Cardiac fibroblast (primary cell): ENCODE measurements at regions not wholly inside any gene's neighbourhood (a gene's known extent, or its start where the extent isn't known, plus 50 kb on each side); places are given as distances from the start of the nearest gene placed in this dataset.

Source experiments
- DNase-seq, 2 donors: peaks; one replicate each; pipeline versions ENCODE4 v3.0.0 to v3.0.0-alpha.2; 2010; ENCODE audit warnings: low read depth in 2 of 2
- H3K4me3 ChIP-seq, 2 donors: replicated peaks in 1 of 2; 1 replicate in 1 of 2; 2 replicates in 1 of 2; pipeline ENCODE4 v1.5.1; 2011; ENCODE audit warnings: low read depth in 2 of 2, low read length in 2 of 2, mild to moderate bottlenecking in 2 of 2, moderate library complexity in 1 of 2
- CTCF ChIP-seq: IDR thresholded peaks from one replicate; pipeline ENCODE4 v1.5.1; 2011; ENCODE audit warnings: low read depth, mild to moderate bottlenecking, low read length, inconsistent platforms

DNA sequence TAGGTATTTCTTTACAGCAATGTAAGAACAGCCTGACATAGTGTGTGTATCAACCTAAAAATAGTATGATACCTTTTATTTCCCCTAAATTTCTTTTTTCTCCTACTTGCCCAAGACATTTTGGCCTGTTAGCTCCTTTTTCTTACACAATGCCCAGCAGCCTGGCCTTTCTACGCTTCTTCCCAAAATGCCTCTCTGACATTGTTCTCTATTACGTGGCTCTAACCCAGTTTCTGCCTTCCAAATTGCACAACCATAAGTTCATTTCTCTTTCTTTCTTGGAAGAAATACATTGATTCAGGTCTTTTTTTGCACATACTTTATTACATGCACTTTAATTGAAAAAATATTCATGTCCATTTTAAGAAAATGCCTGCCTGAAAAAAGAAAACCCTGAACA, 408.2 kb downstream of the PRR16 start:
- no peak for TF ChIP-seq CTCF
- DNase-seq = peak in 1 of 2 donors; percentile 0
- H3K4me3 ChIP-seq = no peak overlapping the region

- DNase-seq = peak in 1 of 2 donors; percentile 4
- no peak overlapping the region for H3K4me3 ChIP-seq
- TF ChIP-seq CTCF = no peak
These were observed 409.0 kb downstream of the PRR16 start for GRCh38 chr5:120873083-120873482.

- no peak overlapping the region for H3K4me3 ChIP-seq
- TF ChIP-seq CTCF = no peak
- no peak for DNase-seq
These were observed 410.2 kb downstream of the PRR16 start for GRCh38 chr5:120874081-120874862.

DNA sequence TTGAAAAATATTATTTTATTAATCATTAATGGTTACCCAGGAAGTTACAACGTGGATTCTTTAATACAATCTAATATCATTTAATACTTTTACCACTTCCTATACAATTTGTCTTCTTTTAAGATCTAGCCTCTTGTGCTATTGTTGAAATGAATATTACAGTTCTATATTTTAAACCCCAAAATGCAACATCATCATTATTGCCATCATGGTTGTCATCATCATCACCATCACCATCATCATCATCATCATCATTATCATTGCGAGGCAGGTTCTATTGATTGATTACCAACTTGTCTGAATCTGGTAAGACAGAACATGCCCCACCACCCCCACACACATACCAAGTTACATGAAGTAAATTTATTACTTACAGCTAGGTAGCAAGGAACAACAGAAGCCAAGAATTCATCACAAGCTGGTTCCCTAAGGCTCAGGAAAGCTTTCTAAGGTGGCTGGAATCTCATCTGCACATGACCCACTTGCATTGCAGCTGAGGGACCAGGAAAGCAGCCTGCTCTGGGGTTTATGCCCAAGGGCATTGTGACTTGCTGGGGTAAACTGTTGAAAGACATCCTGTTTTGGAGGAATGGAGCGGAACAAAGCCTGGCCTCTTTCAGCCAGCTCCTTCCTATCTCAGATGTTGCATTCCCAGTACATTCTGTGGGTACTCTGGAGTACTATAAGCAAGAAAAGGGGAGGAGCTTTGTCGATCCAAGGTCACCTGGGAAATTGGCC, 418.1 kb downstream of the PRR16 start:
- no peak for TF ChIP-seq CTCF
- DNase-seq = no peak
- H3K4me3 ChIP-seq = no peak overlapping the region

GRCh38 chr5:120886351-120886860, 422.3 kb downstream of the PRR16 start:
- no peak overlapping the region for H3K4me3 ChIP-seq
- no peak for TF ChIP-seq CTCF
- DNase-seq = no peak

DNA sequence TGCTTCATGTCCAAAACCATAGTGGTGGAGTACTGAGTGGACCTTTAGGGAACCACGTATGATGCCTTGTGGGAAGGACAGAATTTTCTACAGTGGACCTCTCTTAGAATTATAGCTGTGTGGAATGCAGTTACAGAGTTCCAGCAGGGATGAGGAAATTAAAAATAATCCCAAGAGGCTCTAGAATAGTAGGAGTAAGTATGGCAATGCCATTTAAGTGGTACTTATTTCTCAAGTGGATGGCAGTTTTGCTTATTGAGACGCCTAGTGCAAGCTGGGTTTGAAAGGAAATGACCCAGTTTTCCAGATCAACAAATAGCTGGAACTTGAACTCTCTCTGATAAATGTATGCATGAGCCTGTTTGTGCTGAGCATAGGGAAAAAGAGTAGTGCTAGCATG, 431.6 kb downstream of the PRR16 start:
- no peak for TF ChIP-seq CTCF

More for the DNA sequence above, 431.6 kb downstream of the PRR16 start:
- no peak overlapping the region for H3K4me3 ChIP-seq
- no peak for DNase-seq
